Activated naive CD4-positive, alpha-beta T cell treated with Interleukin-2 at 50 U/mL for 16 hours (primary cell): ENCODE measurements at regions not wholly inside any gene's neighbourhood (a gene's known extent, or its start where the extent isn't known, plus 50 kb on each side); places are given as distances from the start of the nearest gene placed in this dataset.

Source experiments
- DNase-seq: peaks from one replicate; pipeline ENCODE4 v3.0.0-alpha.2; 2020

GRCh38 chr2:21404137-21404536 lies 280.4 kb downstream of the TDRD15 start:
- no peak for DNase-seq

DNA sequence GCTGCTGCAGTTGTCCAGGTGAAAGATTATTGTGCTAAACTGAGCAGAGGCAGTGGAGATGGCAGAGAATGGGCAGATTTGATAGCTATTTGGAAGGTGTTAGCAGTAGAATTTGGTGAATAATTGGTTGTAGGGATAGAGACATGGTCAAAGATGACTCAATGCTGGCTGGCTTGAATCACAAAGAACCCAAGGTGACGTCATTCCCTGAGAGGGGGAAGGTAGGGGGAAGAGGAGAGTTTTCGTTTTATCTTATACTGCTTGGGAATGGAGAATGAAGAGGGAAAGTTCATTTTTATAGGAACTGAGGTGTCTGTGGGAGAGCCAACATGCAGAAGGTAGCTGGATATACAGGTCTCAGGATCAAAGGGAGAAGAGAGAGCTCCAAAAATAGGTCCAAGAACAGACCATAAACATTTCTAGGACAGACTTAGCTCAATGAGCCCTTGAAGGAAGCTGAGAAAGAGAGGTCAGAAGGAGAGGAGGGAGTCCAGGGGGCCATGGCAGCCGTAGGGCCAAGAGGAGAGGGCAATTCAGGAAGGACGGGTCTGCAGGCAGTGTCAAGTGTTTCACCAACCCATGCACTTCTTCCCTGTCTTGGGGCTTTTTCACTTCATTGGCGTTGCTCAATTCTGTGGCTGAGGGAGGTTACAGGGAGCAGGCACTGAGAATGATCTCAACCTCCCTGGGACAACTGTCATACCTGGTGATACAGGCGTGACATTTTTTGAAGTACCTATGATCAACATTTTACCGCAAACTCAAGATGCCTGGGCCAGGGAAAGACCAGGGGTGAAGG lies 281.3 kb downstream of the TDRD15 start:
- no peak for DNase-seq

DNA sequence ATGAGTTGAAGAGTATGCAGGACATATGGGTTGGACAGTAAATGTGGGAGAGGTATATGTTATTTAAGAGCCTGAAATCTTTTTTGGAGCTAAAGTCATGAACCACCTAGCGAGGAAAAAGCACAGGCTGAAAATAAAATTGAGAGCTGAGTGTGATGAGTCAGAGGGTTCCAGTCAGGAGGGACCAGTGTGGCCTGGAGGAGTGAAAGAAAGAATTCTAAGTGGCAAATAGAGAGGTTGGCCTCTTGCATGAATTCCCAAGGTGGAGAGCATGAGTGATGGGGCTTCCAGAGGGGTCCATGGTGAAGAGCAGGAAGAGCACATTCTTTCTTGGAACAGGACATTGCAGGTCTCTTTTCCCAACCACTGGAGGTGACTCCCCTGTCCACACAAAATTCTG lies 282.6 kb downstream of the TDRD15 start:
- no peak for DNase-seq

- DNase-seq, result no peak
These were observed 283.1 kb downstream of the TDRD15 start for GRCh38 chr2:21406911-21407310.

GRCh38 chr2:21407851-21408250 lies 284.1 kb downstream of the TDRD15 start:
- no peak for DNase-seq

GRCh38 chr2:21411741-21412140 lies 288.0 kb downstream of the TDRD15 start:
- DNase-seq, result no peak

DNA sequence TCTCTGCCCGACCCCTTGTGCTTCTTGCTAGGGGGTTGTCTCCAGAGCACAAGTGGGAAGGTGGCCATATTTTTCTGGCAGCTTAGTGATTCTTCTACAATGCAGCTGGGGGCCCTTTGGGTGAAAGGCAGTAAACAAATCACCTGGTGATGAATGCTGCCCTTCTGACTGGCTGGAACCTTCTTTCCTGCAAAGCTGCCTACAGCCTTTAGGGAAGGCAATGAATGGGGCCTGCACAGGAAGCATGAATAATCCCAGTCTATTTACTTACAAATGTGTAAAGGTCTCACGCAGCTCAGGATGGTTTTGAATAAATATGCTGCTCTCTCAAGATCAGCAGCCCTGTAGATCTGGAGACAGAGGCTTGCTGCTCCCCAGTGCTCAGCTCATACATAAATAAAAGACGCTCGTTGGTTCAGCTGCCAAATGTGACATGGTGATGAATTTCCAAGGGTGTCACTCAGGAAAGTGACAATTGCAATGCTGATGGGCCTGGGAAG lies 289.2 kb downstream of the TDRD15 start:
- DNase-seq, result no peak

DNA sequence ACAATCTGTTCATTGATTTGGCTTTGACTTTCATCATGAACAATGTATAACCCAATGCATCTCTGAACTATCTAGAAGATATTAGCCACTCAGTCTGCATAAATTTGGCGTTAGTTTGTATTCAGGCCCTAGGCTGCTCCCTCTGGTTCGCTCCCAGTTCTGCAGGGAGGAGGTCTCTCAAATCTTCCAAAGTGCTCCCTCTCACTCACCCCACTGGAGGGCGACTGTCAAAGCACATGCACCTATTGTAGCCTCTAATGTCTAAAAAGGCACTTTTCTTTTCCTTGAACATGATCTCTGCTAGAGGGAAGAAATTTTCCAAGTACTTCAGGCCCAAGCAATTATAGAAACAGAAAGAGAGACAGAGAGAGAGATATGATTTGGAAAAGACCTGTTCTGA lies 291.5 kb downstream of the TDRD15 start:
- DNase-seq, result no peak

- no peak for DNase-seq
These were observed 292.5 kb downstream of the TDRD15 start for GRCh38 chr2:21416226-21416625.

GRCh38 chr2:21418456-21418855 lies 294.7 kb downstream of the TDRD15 start:
- no peak for DNase-seq

DNA sequence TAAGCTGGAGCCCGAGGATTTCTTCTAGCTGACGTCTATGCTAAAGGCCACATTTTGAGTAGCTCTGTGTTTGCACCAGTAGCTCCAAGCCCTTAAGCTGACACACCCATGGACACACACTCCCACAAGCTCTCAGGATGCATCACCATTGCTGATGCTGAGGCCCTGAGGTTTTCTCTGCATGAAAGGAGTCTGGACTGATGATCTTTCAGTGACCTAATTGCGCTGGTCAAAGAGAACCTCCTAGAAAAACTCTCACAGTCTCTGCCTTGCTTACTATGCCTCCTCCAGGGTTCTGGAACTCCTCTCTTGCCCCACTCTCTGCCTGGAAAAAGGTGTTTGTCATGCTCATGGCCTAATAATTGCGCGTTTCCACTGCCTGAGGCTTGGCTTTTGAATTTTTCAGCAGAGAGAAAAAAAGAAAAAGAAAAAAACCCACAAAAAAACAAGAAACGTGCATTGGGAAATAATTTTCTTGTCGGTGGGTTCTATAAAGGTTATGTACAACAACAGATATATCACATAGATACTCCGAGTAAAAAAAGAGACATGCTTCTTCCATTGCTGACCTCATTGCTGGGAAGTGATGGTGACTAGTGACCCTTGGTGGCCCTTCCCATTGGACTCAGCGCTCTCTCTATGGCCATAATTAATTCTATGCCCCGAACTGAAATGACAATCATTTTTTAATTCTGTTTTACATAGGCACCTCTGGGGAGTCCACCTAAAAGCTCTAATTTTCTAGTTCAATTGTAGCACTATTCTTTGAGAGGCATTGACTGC lies 297.0 kb downstream of the TDRD15 start:
- no peak for DNase-seq

DNA sequence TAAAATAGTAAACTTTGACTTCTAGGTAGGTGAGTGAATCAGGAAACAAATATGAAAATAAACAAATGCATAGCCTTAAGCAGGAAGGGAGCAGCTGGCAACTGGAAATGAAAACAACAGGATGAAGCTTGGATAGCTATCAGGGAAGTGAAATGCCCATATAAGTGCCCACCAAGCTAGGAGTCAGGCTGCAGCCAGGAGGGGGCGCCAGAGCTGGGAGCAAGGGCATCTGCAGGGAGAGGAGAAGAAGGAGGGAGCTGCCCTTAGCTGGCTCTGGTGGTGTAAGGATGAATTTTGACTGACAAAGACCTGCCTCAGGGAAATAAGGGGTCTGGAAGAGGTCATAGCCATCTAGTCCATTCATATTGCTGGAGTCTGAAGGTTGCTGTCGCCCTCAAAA lies 298.3 kb downstream of the TDRD15 start:
- no peak for DNase-seq

GRCh38 chr2:21422724-21423522 lies 299.2 kb downstream of the TDRD15 start:
- no peak for DNase-seq

DNA sequence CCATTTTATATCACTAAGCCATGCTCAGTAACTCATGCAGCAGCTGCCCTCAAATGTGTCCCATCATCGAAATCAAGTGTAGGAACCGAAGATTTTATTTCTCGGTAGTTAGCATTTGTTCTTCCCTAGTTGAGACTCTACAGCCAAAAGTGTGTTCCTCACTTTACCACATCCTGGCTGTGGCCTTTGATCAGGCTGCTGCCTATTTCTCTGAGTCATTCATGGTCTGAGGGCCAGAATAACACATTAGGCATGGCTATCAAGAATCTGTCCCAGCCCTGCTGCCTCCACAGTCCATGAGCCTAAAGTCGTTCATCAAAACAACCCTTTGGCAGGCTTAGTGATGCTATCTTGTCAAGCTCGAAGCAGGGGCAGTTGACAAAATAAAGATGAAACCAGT lies 300.1 kb downstream of the TDRD15 start:
- DNase-seq, result no peak

- no peak for DNase-seq
These were observed 300.6 kb downstream of the TDRD15 start for GRCh38 chr2:21424375-21424774.

- no peak for DNase-seq
These were observed 303.8 kb downstream of the TDRD15 start for GRCh38 chr2:21427606-21428005.

- DNase-seq, result no peak
These were observed 305.0 kb downstream of the TDRD15 start for GRCh38 chr2:21428754-21429153.

- DNase-seq, result no peak
These were observed 306.0 kb downstream of the TDRD15 start for GRCh38 chr2:21429747-21430146.

GRCh38 chr2:21431078-21431477 lies 307.3 kb downstream of the TDRD15 start:
- no peak for DNase-seq

DNA sequence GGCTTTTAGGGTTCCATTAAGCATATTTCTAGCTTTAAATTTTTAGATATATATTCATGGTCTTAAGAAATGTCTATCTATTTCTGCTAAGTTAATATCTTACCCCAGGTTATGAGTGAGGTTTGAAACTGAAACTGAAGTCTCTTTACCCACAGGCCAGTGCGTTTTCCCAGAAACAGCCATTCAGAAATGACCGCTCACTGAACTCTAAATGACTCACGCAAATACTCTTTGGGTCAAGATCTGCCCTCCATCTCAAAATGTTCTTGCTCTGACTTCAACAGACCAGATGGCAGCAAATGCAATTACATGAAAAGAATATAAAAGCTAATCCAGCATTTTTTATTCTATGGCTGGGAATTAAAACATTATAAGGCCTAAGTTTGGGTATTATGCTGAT lies 315.2 kb downstream of the TDRD15 start:
- DNase-seq, result no peak

GRCh38 chr2:21441442-21441841 lies 317.7 kb downstream of the TDRD15 start:
- DNase-seq, result no peak

DNA sequence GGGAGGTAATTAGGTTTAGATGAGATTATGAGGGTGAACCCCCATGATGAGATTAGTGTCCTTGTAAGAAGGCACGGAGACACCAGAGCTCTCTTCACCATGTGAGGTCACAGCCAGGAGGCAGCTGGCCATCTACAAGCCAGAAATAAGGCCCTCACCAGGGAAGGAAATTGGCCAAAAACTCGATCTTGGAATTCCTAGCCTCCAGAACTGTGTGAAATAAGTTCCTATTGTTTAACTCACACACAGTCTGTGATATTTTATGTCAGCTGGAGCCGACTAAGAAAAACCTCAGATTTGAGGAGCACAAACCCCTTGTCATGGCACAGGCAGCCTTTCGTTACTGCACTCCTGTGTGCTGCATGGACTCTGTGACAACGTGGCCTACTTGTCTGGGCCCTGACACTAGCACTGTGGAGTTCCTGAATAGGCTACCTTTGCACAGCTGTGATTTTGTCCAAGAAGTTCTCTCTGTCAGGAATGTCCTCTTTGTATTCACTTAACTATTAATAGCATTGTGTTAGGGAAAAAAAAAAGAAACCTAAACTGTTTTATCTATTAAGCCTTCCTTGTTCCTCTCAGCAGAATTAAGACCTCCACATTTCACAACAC lies 319.8 kb downstream of the TDRD15 start:
- DNase-seq, result no peak

DNA sequence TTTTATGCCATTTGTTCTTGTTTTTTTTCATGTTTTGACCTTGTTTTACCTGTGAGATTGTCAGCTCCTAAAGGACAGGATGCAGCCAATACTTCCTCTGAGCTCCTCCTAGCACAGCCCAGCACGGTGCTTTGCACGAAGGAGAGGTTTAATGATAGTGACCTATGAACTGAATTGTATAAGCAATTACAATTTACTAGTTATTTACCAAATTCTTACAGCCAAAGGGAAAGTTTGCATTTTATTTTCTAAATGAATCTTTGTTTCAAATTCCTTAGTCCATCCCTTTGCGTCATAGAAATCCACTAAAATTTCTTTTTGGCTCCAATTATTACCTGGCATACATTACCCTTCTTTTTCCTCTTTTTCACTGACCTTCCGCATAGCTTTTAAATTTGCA lies 326.1 kb downstream of the TDRD15 start:
- no peak for DNase-seq
